ENCODE measurements at regions not wholly inside any gene's neighbourhood (a gene's known extent, or its start where the extent isn't known, plus 50 kb on each side); places are given as distances from the start of the nearest gene placed in this dataset.

- TF ChIP-seq CTCF (IDR thresholded peaks at IDR 0.05) (no peak), POLR2A (IDR thresholded peaks at IDR 0.05) (no peak)
Measured at GRCh38 chr15:62343397-62343796, 178.3 kb upstream of the C2CD4B start.

All from heart left ventricle (tissue), 13 donors.